ENCODE measurements at regions not wholly inside any gene's neighbourhood (a gene's known extent, or its start where the extent isn't known, plus 50 kb on each side); places are given as distances from the start of the nearest gene placed in this dataset.
A peak's percentile ranks its signal among the peaks of the same experiment; 100 is the strongest.

- Histone ChIP-seq H3K36me3 (replicated peaks in 1 of 2) (no peaks in the 10 kb centered on the region), H3K4me1 (replicated peaks in 1 of 2) (no peaks in the 10 kb centered on the region), H3K27me3 (no peaks in the 10 kb centered on the region), H3K27ac (no peak overlapping the region), H3K9me3 (replicated peaks in 1 of 3) (no peaks in the 10 kb centered on the region), H3K4me3 (no peak overlapping the region)
- intact Hi-C loops (cut with DNase I), result no loop called here
- 77 to 82% (median 78%) methylated on average over 13 of the region's 13 CpGs for WGBS, 4 donors
- TF ChIP-seq CTCF (IDR thresholded peaks at IDR 0.05) (no peak), POLR2A (IDR thresholded peaks at IDR 0.05) (no peak)
- peak in 1 of 7 donors; percentile 14 for DNase-seq
These were observed 256.7 kb upstream of the HES1 start for GRCh38 chr3:193879099-193879863.

- intact Hi-C loops (cut with DNase I), result no loop called here
- H3K27me3 ChIP-seq, result no peaks in the 10 kb centered on the region
- H3K36me3 ChIP-seq (replicated peaks in 1 of 2), result no peaks in the 10 kb centered on the region
- 63 to 93% (median 86%) methylated on average over 1 of the region's 1 CpG for WGBS, 4 donors
- no peak for DNase-seq
- TF ChIP-seq CTCF (IDR thresholded peaks at IDR 0.05), result no peak
- no peaks in the 10 kb centered on the region for H3K4me1 ChIP-seq (replicated peaks in 1 of 2)
- no peaks in the 10 kb centered on the region for H3K9me3 ChIP-seq (replicated peaks in 1 of 3)
- no peak overlapping the region for H3K4me3 ChIP-seq
- no peak overlapping the region for H3K27ac ChIP-seq
These were observed 256.1 kb upstream of the HES1 start for GRCh38 chr3:193879864-193880242.

GRCh38 chr3:193882091-193882490 lies 253.9 kb upstream of the HES1 start:
- Histone ChIP-seq H3K4me3 (no peak overlapping the region), H3K27ac (no peak overlapping the region), H3K36me3 (replicated peaks in 1 of 2) (no peaks in the 10 kb centered on the region), H3K27me3 (no peaks in the 10 kb centered on the region), H3K4me1 (replicated peaks in 1 of 2) (no peaks in the 10 kb centered on the region), H3K9me3 (replicated peaks in 1 of 3) (no peaks in the 10 kb centered on the region)
- DNase-seq, result peak in 1 of 7 donors; percentile 35
- no peak for TF ChIP-seq POLR2A (IDR thresholded peaks at IDR 0.05)
- 92 to 98% (median 94%) methylated on average over 5 to 6 of the region's 6 CpGs for WGBS, 4 donors
- intact Hi-C loops (cut with DNase I), result no loop called here

GRCh38 chr3:193883551-193883950 lies 252.4 kb upstream of the HES1 start:
- no peaks in the 10 kb centered on the region for H3K36me3 ChIP-seq (replicated peaks in 1 of 2)
- H3K9me3 ChIP-seq (replicated peaks in 1 of 3), result no peaks in the 10 kb centered on the region
- intact Hi-C loops (cut with DNase I), result no loop called here
- H3K4me1 ChIP-seq (replicated peaks in 1 of 2), result no peaks in the 10 kb centered on the region
- no peaks in the 10 kb centered on the region for H3K27me3 ChIP-seq
- TF ChIP-seq CTCF (IDR thresholded peaks at IDR 0.05), result no peak
- no peak for TF ChIP-seq POLR2A (IDR thresholded peaks at IDR 0.05)
- H3K4me3 ChIP-seq, result no peak overlapping the region
- WGBS, 4 donors, result 33 to 68% (median 54%) methylated on average over 2 to 3 of the region's 3 CpGs
- DNase-seq, result no peak
- no peak overlapping the region for H3K27ac ChIP-seq

DNA sequence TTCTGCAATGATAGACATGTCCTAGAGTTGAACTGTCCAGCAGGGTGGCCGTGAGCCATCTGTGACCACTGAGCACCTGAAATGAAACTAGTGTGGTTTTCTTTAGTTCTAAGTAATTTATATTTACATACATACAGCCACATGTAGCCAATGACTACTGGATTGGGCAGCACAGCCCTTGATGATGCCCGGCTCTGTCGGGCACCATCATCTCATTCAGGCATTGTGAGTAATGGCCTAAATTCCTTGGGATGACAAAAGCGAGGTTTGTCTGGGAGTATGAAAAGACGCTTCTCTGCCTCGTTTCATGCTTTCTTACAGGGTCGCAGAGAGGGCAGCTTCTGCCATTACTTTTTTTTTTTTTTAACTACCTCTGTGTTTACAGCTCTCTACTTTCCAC lies 251.9 kb upstream of the HES1 start:
- Histone ChIP-seq H3K4me1 (replicated peaks in 1 of 2) (no peaks in the 10 kb centered on the region), H3K27ac (no peak overlapping the region), H3K4me3 (no peak overlapping the region), H3K36me3 (replicated peaks in 1 of 2) (no peaks in the 10 kb centered on the region), H3K9me3 (replicated peaks in 1 of 3) (no peaks in the 10 kb centered on the region), H3K27me3 (no peaks in the 10 kb centered on the region)
- WGBS, 4 donors, result 83 to 91% (median 87%) methylated on average over 7 of the region's 7 CpGs
- intact Hi-C loops (cut with DNase I), result no loop called here
- no peak for DNase-seq
- TF ChIP-seq POLR2A (IDR thresholded peaks at IDR 0.05) (no peak), CTCF (IDR thresholded peaks at IDR 0.05) (no peak)

All from adrenal gland (tissue), 9 donors.